ENCODE measurements at regions not wholly inside any gene's neighbourhood (a gene's known extent, or its start where the extent isn't known, plus 50 kb on each side); places are given as distances from the start of the nearest gene placed in this dataset.

DNA sequence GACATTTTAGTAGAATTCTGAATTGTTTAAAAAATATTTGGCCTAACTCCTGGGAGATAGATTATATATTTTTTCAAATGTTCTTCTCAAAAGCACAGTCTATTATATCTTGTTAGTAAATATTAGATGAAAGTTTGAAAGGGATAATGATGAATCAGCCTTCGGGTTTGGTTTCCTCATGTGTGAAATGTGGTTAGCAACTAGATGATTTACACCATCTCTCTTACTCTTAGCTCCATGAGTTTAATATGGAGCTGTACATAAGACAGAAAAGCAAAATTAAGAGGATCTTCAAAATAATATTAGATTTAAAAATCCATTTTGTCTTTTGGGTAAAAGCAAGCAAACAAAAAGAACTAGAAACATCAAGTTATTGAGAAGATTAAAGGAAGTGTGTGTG lies 120.8 kb upstream of the SFRP2 start (continued):
- TF ChIP-seq ATF3 (IDR thresholded peaks at IDR 0.05; ENCODE audit: insufficient read depth, low read depth, low read length): no peak
- no peak for TF ChIP-seq KDM5A (IDR thresholded peaks at IDR 0.05; ENCODE audit: low read length)

All from H1 (cell line).